Effector memory CD8-positive, alpha-beta T cell (primary cell): ENCODE measurements at regions not wholly inside any gene's neighbourhood (a gene's known extent, or its start where the extent isn't known, plus 50 kb on each side); places are given as distances from the start of the nearest gene placed in this dataset.

Experiments
- ATAC-seq: fragments of 150-1000 bp; cut with Tn5 transposase; replicated peaks from 2 replicates; pipeline ENCODE4 v1.10.0; 2021; ENCODE audit warnings: mild to moderate bottlenecking, moderate library complexity
- DNase-seq, 3 experiments: peaks; one replicate each; pipeline ENCODE4 v3.0.0; 2021
- H3K27ac Mint-ChIP-seq, 2 donors: one replicate each; pipeline ENCODE4 v1.8.0; 2022; ENCODE audit warnings: mild to moderate bottlenecking in 2 of 2, mixed read lengths in 2 of 2, moderate library complexity in 2 of 2
- H3K27me3 Mint-ChIP-seq, 2 donors: one replicate each; pipeline ENCODE4 v1.8.0; 2022; ENCODE audit warnings: mixed read lengths in 2 of 2
- H3K36me3 Mint-ChIP-seq: one replicate; pipeline ENCODE4 v1.8.0; 2022; ENCODE audit warnings: mild to moderate bottlenecking, moderate library complexity, mixed read lengths; ENCODE audit not compliant: insufficient read depth
- H3K4me1 Mint-ChIP-seq, 2 donors: one replicate each; pipeline ENCODE4 v1.8.0; 2022; ENCODE audit warnings: low read depth in 2 of 2, mixed read lengths in 2 of 2
- H3K4me3 Mint-ChIP-seq, 2 donors: one replicate each; pipeline ENCODE4 v1.8.0; 2022; ENCODE audit warnings: mild to moderate bottlenecking in 2 of 2, mixed read lengths in 2 of 2, moderate library complexity in 2 of 2
- H3K9me3 Mint-ChIP-seq, 2 donors: one replicate each; pipeline ENCODE4 v1.8.0; 2022; ENCODE audit warnings: mixed read lengths in 2 of 2

GRCh38 chr1:58874757-58875755, 91.2 kb upstream of the JUN start:
- DNase-seq (no peak), ATAC-seq (no peak)
- H3K4me1 Mint-ChIP-seq, result peaks cover 5 to 11% of the 10 kb centered on the region in 2 donors
- no peaks in the 10 kb centered on the region for H3K36me3 Mint-ChIP-seq
- no peak overlapping the region for H3K27ac Mint-ChIP-seq
- H3K9me3 Mint-ChIP-seq, result no peaks in the 10 kb centered on the region
- peaks cover 0 to 9% of the 10 kb centered on the region in 2 donors for H3K27me3 Mint-ChIP-seq
- no peak overlapping the region for H3K4me3 Mint-ChIP-seq

GRCh38 chr1:58879464-58879863, 95.6 kb upstream of the JUN start:
- DNase-seq (no peak), ATAC-seq (no peak)
- H3K4me3 Mint-ChIP-seq, result no peak overlapping the region
- H3K27me3 Mint-ChIP-seq, result no peaks in the 10 kb centered on the region
- H3K36me3 Mint-ChIP-seq, result no peaks in the 10 kb centered on the region
- H3K27ac Mint-ChIP-seq, result no peak overlapping the region
- peaks cover 5 to 10% of the 10 kb centered on the region in 2 donors for H3K4me1 Mint-ChIP-seq
- no peaks in the 10 kb centered on the region for H3K9me3 Mint-ChIP-seq

DNA sequence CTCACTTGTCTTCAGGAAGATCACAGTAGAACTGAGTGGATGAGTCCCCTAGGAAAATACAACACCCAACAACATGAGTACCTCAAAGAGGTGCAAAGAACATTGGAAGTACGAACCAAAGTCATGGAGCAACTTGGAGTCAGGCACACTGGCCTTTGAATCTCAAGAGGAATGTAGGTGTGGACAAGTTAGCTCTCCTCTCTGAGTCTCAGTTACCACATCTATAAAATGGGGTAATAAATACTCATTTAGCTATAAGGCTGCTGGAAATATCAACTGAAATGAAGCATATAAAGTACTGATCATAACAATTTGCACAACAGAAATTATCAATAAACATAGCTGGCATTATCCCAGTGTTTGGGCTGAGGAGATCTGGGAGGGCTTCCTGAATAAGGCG, 96.7 kb upstream of the JUN start:
- peak overlapping the region in 1 of 2 donors; percentile 55 for H3K27ac Mint-ChIP-seq
- ATAC-seq (no peak), DNase-seq (no peak)
- no peaks in the 10 kb centered on the region for H3K27me3 Mint-ChIP-seq
- H3K4me1 Mint-ChIP-seq, result peaks cover 10 to 18% of the 10 kb centered on the region in 2 donors
- H3K4me3 Mint-ChIP-seq, result no peak overlapping the region
- no peaks in the 10 kb centered on the region for H3K9me3 Mint-ChIP-seq
- H3K36me3 Mint-ChIP-seq, result no peaks in the 10 kb centered on the region

- H3K4me1 Mint-ChIP-seq, result peaks cover 20 to 28% of the 10 kb centered on the region in 2 donors
- H3K27ac Mint-ChIP-seq, result no peak overlapping the region
- no peak for DNase-seq
- H3K36me3 Mint-ChIP-seq, result peaks cover 4% of the 10 kb centered on the region
- H3K4me3 Mint-ChIP-seq, result no peak overlapping the region
- no peak for ATAC-seq
- H3K9me3 Mint-ChIP-seq, result no peaks in the 10 kb centered on the region
- no peaks in the 10 kb centered on the region for H3K27me3 Mint-ChIP-seq
Measured at GRCh38 chr1:58881471-58881994, 97.7 kb upstream of the JUN start.

DNA sequence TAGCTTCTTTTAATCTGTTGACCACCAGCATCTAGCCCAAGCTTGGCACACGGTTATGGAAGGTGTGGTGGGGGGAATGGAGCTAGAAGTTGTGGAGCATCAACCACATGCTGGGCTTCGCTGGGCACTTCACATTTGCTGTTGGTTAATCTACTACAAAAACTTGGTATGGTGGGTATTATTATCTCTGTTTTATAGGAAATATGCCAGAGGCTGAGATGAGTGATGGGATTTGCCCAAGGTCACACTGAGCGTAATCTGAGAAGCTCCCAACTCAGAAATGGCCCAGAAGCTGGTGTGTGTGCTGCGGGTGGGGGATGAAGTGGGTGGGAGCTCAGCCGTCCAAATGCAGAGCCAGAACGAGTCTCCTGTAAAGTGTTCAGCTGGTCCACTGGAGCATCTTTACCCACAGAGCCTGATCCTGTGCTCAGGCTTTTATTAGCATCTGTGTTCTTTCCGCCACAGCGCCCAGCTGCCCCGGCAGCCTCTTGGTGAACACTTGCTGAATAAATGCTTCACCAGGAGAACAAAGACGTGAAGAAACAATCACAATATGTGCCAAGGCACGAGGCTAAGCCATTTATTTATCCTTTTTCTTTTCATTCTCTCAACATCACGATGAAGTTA, 98.6 kb upstream of the JUN start:
- H3K4me3 Mint-ChIP-seq, result no peak overlapping the region
- H3K27me3 Mint-ChIP-seq, result no peaks in the 10 kb centered on the region
- DNase-seq (no peak), ATAC-seq (no peak)
- H3K4me1 Mint-ChIP-seq, result peaks cover 29 to 37% of the 10 kb centered on the region in 2 donors
- H3K36me3 Mint-ChIP-seq, result peaks cover 4% of the 10 kb centered on the region
- no peaks in the 10 kb centered on the region for H3K9me3 Mint-ChIP-seq
- H3K27ac Mint-ChIP-seq, result no peak overlapping the region

DNA sequence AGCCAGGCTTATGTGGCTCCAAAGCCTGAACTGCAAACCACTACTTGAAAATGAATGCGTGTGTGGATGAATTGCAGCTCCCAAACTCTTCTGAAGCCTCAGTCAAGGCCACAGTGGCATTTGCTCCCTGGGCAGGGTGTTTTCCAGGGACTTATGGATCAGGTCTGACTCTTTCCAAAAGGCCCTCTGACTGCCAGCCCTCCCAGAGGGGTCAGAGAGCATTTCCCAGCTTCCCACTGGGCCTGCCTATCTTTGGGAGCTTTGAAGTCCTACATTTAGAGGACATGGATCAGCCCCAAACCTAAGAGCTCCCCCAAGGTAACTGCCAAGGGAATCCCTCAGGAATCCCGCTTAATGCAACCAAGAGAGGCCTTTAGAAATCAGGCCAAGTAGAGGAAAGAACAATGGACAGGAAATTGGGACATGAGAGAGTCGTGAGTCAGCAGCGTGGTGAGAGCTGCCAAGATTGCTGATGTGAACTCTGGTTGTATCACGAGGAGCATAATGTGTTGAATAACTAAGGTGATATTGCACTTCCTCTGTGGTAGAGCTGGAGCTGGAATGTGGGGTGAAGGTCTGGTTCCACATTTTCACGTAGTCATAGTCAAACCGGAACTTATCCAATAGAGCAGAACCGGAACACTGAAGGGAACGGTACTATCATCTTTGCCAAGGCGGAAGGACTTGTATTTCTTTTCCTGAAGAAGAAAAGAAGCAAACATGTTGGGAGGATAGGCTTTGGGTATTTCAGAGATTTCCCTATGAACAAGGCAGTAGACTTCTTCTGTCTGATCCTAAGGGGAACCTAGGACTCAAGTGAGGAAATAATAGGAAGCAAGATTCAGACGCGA, 99.4 kb upstream of the JUN start:
- DNase-seq (no peak), ATAC-seq (no peak)
- peaks cover 4% of the 10 kb centered on the region for H3K36me3 Mint-ChIP-seq
- H3K27me3 Mint-ChIP-seq, result no peaks in the 10 kb centered on the region
- H3K27ac Mint-ChIP-seq, result no peak overlapping the region
- peaks cover 30 to 44% of the 10 kb centered on the region in 2 donors for H3K4me1 Mint-ChIP-seq
- H3K9me3 Mint-ChIP-seq, result no peaks in the 10 kb centered on the region
- no peak overlapping the region for H3K4me3 Mint-ChIP-seq

- no peaks in the 10 kb centered on the region for H3K9me3 Mint-ChIP-seq
- ATAC-seq (no peak), DNase-seq (no peak)
- H3K4me3 Mint-ChIP-seq, result no peak overlapping the region
- peaks cover 30 to 45% of the 10 kb centered on the region in 2 donors for H3K4me1 Mint-ChIP-seq
- H3K36me3 Mint-ChIP-seq, result peaks cover 4% of the 10 kb centered on the region
- H3K27ac Mint-ChIP-seq, result no peak overlapping the region
- no peaks in the 10 kb centered on the region for H3K27me3 Mint-ChIP-seq
Measured at GRCh38 chr1:58883888-58884482, 100.1 kb upstream of the JUN start.

DNA sequence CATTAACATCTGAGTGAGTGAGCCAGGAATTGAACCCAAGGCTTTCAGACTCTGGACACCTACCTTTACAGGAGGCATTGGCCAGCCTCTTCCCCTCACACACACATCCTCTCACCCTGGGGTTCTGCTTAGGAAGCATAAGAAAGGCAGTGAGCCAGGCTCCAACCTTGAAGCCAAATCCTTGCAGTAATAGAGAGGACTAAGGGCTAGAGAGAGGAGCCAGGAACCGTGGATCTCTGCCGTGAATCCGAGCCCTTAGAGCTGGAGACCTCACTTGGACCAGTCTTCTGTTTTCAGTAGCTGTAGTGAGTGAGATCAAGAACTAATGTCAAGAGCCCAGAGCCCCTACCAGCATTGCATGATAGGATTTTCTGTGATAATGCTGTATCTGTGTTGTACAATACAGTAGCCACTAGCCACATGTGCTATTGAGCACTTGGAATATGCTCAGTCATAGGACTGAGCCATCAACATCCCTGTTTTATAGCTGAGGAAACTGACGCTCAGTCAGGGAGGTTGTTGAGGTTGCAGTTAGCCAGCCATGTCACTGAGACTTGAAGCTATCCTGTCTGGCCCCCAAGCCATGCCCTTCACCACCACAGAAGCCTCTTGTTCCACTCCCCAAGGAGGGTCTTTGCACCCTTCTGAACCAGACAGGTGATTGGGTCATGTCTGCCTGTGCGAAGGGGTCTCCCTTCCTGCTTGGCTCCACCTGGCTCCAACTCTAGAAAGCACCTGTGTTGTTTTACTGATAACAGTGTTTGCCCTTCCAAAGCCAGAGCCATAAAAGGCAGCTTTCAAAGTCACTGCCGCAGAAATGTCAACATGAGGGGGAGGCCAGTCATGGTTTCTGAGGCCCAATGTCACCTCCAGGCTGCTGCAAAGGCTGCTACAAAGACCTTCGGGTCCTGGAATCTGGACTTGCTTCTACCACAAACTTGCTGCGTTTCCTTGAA, 101.1 kb upstream of the JUN start:
- ATAC-seq, result no peak
- H3K36me3 Mint-ChIP-seq, result peaks cover 4% of the 10 kb centered on the region
- H3K27ac Mint-ChIP-seq, result peak overlapping the region; percentile 79 to 87
- H3K4me1 Mint-ChIP-seq, result peaks cover 30 to 51% of the 10 kb centered on the region in 2 donors
- DNase-seq, result no peak
- no peaks in the 10 kb centered on the region for H3K9me3 Mint-ChIP-seq
- H3K4me3 Mint-ChIP-seq, result no peak overlapping the region
- H3K27me3 Mint-ChIP-seq, result no peaks in the 10 kb centered on the region

DNA sequence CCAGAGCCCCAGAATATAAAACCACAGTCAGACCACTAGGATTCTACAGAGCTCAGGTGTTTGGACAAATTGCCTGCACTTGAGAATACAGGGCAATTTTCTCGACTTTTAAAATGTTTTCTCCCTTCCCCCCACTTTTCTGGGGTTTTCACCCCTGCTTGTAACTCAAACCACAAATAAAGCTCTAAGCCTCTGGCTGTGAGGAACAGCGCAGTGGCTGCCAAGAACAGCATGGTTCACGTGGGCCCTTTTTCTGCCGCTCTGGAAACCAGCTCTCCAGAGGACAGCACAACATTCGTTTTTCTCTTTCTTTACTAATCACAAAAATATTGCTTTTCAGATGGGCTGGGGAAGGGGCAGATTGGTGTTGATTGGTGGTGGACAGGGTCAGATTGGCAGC, 102.2 kb upstream of the JUN start:
- Mint-ChIP-seq H3K9me3 (no peaks in the 10 kb centered on the region), H3K27ac (peak overlapping the region; percentile 79 to 87), H3K4me1 (peaks cover 30 to 53% of the 10 kb centered on the region in 2 donors), H3K4me3 (peak overlapping the region; percentile 62 to 64), H3K27me3 (no peaks in the 10 kb centered on the region), H3K36me3 (peaks cover 4% of the 10 kb centered on the region)
- DNase-seq, result peak; percentile 28 to 37 (median 34)
- ATAC-seq, result peak; percentile 93

- H3K36me3 Mint-ChIP-seq, result peaks cover 4% of the 10 kb centered on the region
- no peak for ATAC-seq
- H3K9me3 Mint-ChIP-seq, result no peaks in the 10 kb centered on the region
- H3K4me3 Mint-ChIP-seq, result peak overlapping the region; percentile 62 to 64
- H3K27me3 Mint-ChIP-seq, result no peaks in the 10 kb centered on the region
- H3K4me1 Mint-ChIP-seq, result peaks cover 30 to 53% of the 10 kb centered on the region in 2 donors
- no peak for DNase-seq
- H3K27ac Mint-ChIP-seq, result peak overlapping the region; percentile 79 to 87
Measured at GRCh38 chr1:58886611-58887010, 102.8 kb upstream of the JUN start.

DNA sequence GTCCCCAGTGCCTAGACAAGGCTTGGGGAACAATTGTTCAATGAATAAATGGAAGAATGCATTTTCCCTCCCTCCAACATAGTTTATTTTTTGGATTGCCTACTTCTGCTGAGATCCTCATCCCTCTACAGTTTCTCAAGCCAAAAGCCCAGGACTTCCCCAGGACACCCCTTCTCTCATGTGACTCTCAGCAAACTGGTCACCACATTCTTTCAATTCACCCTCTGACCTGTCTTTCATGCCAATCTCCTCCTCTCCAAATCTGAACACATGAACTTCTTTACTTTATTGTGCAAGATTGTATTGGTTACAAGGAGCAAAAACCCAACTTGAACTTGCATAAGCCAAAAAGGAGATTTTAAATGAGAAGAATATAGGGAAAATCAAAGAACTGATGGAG, 103.2 kb upstream of the JUN start:
- ATAC-seq (no peak), DNase-seq (no peak)
- peak overlapping the region in 1 of 2 donors; percentile 64 for H3K4me3 Mint-ChIP-seq
- H3K27ac Mint-ChIP-seq, result peak overlapping the region in 1 of 2 donors; percentile 87
- H3K4me1 Mint-ChIP-seq, result peaks cover 30 to 53% of the 10 kb centered on the region in 2 donors
- H3K36me3 Mint-ChIP-seq, result peaks cover 4% of the 10 kb centered on the region
- H3K27me3 Mint-ChIP-seq, result no peaks in the 10 kb centered on the region
- H3K9me3 Mint-ChIP-seq, result no peaks in the 10 kb centered on the region

DNA sequence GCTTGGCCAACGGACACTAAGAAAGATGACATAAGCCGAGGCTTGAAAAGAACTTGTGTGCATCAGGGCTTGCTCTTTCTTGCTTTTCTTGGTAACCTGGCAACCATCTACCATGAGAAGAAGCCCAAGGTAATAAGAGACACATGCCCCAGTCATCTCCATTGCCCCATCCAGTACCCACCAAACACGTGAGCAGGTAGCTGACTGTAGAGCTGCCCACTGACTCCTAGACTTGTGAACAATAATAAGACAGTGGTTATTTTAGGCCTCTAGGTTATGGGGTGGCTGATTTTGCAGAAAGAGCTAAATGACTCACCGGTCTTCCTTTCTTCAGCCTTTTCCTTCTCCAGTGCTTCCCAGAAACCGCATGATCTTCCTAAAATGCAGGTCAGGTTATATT, 105.0 kb upstream of the JUN start:
- H3K4me3 Mint-ChIP-seq, result no peak overlapping the region
- ATAC-seq (no peak), DNase-seq (no peak)
- H3K27me3 Mint-ChIP-seq, result no peaks in the 10 kb centered on the region
- H3K4me1 Mint-ChIP-seq, result peaks cover 25 to 48% of the 10 kb centered on the region in 2 donors
- H3K9me3 Mint-ChIP-seq, result no peaks in the 10 kb centered on the region
- peaks cover 4% of the 10 kb centered on the region for H3K36me3 Mint-ChIP-seq
- peak overlapping the region in 1 of 2 donors; percentile 49 for H3K27ac Mint-ChIP-seq
